Dedifferentiated amniotic fluid mesenchymal stem cell (primary cell): ENCODE measurements at regions not wholly inside any gene's neighbourhood (a gene's known extent, or its start where the extent isn't known, plus 50 kb on each side); places are given as distances from the start of the nearest gene placed in this dataset.

Source experiments
- DNase-seq: peaks from one replicate; pipeline ENCODE4 v3.0.0-alpha.2; 2016; ENCODE audit errors: extremely low spot score

- no peak for DNase-seq
These were observed 780.0 kb downstream of the DACH1 start for GRCh38 chr13:71087006-71087405.

GRCh38 chr13:71082631-71083030 lies 784.4 kb downstream of the DACH1 start:
- DNase-seq: no peak

- no peak for DNase-seq
These were observed 787.4 kb downstream of the DACH1 start for GRCh38 chr13:71079638-71080037.

- DNase-seq: no peak
These were observed 799.0 kb downstream of the DACH1 start for GRCh38 chr13:71068041-71068440.

GRCh38 chr13:71067165-71067815 lies 799.7 kb downstream of the DACH1 start:
- DNase-seq: no peak

- DNase-seq: no peak
These were observed 810.4 kb downstream of the DACH1 start for GRCh38 chr13:71056581-71056980.

GRCh38 chr13:71055644-71056043 lies 811.4 kb downstream of the DACH1 start:
- no peak for DNase-seq

GRCh38 chr13:71055047-71055446 lies 812.0 kb downstream of the DACH1 start:
- no peak for DNase-seq

GRCh38 chr13:71054358-71054757 lies 812.6 kb downstream of the DACH1 start:
- DNase-seq: no peak

GRCh38 chr13:71051573-71051972 lies 815.4 kb downstream of the DACH1 start:
- no peak for DNase-seq

- DNase-seq: no peak
These were observed 820.5 kb downstream of the DACH1 start for GRCh38 chr13:71046360-71047079.

- DNase-seq: no peak
These were observed 821.9 kb downstream of the DACH1 start for GRCh38 chr13:71045101-71045500.

- DNase-seq: no peak
These were observed 827.6 kb downstream of the DACH1 start for GRCh38 chr13:71039440-71039839.

- no peak for DNase-seq
These were observed 833.0 kb downstream of the DACH1 start for GRCh38 chr13:71034018-71034417.

GRCh38 chr13:71033026-71033425 lies 834.0 kb downstream of the DACH1 start:
- no peak for DNase-seq

- DNase-seq: no peak
These were observed 836.2 kb downstream of the DACH1 start for GRCh38 chr13:71030784-71031183.

GRCh38 chr13:71028884-71029283 lies 838.1 kb downstream of the DACH1 start:
- no peak for DNase-seq

GRCh38 chr13:71021825-71022422 lies 845.1 kb downstream of the DACH1 start:
- DNase-seq: no peak

- DNase-seq: no peak
These were observed 848.0 kb downstream of the DACH1 start for GRCh38 chr13:71018995-71019394.

- no peak for DNase-seq
These were observed 848.5 kb downstream of the DACH1 start for GRCh38 chr13:71018544-71018943.

- DNase-seq: no peak
These were observed 849.4 kb downstream of the DACH1 start for GRCh38 chr13:71017607-71018006.

- no peak for DNase-seq
These were observed 851.5 kb downstream of the DACH1 start for GRCh38 chr13:71015516-71015915.

- DNase-seq: no peak
These were observed 852.0 kb downstream of the DACH1 start for GRCh38 chr13:71015021-71015420.
